Esophagus muscularis mucosa (tissue), 3 donors: ENCODE measurements at regions not wholly inside any gene's neighbourhood (a gene's known extent, or its start where the extent isn't known, plus 50 kb on each side); places are given as distances from the start of the nearest gene placed in this dataset.

ENCODE experiments used
- POLR2A ChIP-seq: fragments of 450-650 bp; IDR thresholded peaks from one replicate; pipeline ENCODE4 v1.6.1; 2017; ENCODE audit warnings: antibody characterized with exemption, moderate library complexity, mild to moderate bottlenecking, low read depth
- POLR2AphosphoS5 ChIP-seq, 2 donors: sonication (generic); formaldehyde crosslinking; IDR thresholded peaks; one replicate each; pipeline ENCODE4 v1.6.1; 2017; ENCODE audit warnings: antibody characterized with exemption in 2 of 2
- TF ChIP-seq, protein P1 (sequence below), 3 experiments: fragments of 200-600 bp in 2 of 3; fragments of 450-650 bp in 1 of 3; sonication (generic) in 2 of 3; IDR thresholded peaks; one replicate each; pipeline ENCODE4 v1.5.1; 2017 to 2019; ENCODE audit warnings: antibody characterized with exemption in 3 of 3, mild to moderate bottlenecking in 2 of 3, moderate library complexity in 1 of 3

DNA sequence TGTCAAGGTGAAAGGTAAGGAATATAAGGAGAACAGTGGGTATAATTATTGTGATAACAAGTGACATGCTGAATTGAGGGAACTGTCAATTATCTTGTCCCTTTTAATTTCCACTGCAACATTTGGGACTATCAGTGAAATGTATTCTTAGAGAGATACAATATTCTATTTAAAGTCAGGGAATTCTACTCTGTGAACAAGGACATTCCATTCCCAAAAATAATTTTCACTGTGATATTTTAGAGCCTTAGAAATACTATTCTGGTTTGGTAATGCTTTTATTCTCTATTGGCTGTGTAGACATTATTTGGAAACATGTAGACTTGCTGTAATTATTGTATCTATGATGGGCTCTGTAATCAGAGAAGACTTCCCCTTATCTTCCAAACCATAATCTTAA, 248.0 kb upstream of the PCSK5 start:
- TF ChIP-seq POLR2AphosphoS5 (IDR thresholded peaks at IDR 0.05) (no peak), POLR2A (no peak)
- TF ChIP-seq, protein P1, sequence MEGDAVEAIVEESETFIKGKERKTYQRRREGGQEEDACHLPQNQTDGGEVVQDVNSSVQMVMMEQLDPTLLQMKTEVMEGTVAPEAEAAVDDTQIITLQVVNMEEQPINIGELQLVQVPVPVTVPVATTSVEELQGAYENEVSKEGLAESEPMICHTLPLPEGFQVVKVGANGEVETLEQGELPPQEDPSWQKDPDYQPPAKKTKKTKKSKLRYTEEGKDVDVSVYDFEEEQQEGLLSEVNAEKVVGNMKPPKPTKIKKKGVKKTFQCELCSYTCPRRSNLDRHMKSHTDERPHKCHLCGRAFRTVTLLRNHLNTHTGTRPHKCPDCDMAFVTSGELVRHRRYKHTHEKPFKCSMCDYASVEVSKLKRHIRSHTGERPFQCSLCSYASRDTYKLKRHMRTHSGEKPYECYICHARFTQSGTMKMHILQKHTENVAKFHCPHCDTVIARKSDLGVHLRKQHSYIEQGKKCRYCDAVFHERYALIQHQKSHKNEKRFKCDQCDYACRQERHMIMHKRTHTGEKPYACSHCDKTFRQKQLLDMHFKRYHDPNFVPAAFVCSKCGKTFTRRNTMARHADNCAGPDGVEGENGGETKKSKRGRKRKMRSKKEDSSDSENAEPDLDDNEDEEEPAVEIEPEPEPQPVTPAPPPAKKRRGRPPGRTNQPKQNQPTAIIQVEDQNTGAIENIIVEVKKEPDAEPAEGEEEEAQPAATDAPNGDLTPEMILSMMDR (IDR thresholded peaks at IDR 0.05) = no peak
